Ammon's horn (tissue), 1 donor: ENCODE measurements at regions not wholly inside any gene's neighbourhood (a gene's known extent, or its start where the extent isn't known, plus 50 kb on each side); places are given as distances from the start of the nearest gene placed in this dataset.

Source experiments
- DNase-seq: peaks from one replicate; pipeline ENCODE4 v3.0.0-alpha.2; 2016; ENCODE audit warnings: low spot score

DNA sequence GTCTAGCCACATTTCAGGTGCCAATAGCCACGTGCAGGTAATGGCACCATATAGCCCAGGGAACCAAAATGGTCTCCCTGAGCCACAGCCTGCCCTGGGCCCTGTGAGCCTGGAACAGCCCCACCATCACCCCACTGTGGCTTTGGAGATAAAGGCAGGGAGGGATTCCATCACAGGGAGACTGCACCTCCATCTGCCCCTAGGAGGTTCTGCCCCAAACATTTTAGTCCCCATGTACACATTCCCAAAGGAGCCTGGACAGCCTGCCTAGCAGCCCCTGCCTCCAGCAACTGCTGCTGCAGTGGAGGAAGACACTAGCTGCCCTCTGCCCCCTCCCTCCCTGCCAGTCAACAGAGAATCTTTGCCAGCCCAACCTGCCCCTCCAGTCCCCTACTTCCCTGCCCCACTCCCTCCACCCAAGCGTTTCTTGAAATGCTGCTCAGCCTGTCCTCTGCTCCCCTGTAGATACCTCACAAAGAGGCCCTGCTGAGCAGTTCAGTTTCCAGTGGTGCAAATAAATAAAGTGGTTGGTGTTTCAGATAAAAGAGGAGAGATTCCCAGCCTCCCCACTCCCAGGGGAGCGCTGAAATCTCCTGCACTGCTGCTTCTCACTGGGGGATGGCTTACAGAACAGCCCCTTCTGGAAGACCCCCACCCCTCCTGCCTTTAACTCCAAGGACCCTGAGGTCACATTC is 921.8 kb downstream of the UQCRFS1 start:
- DNase-seq = no peak

DNA sequence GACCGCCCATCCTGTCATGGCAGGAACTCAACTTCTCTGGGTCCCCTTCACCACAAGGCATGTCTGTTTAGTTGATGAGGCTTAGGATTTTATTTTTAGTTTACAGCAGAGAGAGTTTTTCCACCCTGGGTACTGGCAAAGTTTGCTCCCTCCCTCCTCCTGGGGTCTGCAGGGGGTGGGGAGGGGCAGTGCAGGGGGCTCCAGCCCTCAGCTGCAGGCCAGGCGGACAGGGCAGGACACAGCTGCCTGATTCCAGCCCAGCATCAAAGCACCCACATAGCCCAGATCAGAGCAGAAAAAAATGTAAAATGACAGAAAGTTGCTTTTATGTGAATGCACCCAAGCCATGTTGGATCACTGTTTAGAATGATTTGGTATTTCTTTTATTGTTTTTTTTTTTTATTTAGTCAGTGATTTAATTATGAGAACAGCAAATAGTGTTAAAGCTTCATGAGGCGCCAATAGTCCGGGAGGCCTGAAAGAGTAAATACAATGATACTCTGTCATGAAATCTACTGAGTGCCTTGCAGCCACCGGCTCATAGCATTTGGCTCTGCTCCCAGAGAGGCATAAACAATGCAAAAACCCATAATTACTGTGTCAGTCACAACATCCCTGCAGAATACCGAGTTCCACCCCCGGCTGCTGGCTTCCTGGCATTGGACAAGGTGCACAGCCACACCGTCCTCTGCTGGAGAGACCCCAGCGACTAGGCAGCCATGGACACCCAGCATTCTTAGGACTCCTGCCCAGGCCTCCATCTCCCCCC is 923.5 kb downstream of the UQCRFS1 start:
- peak; percentile 88 for DNase-seq

DNA sequence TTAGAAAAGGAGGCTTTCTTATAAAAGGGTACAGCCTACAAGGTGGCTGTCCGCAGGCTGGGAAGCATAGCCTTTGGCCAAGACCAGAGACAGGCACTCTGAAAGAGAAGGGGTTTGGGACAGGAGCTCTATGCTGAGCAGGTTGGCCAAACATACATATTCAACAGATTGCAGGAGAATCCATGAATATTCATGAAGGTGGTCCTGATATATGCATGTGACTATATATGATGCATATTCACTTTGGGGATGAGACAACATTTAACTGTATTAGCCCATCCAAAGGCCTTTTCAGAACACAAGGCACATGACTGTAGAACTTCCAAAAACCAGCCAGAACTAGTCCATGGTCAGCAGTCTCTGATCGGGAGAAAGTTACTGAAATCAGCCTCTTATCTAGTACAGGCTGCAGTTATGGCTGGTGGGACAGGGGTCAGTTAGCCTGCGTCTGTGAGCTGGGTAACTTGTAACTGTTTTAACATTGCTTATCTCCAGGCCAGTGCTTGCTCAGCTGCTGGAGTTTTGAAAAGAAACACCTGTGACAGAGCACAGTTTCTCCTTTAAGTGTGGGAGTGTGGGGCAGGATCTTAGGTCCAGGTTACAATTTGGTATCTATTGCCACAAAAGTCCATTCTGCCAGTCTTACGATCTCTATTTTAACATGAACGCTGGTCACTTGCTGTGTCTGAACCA is 924.2 kb downstream of the UQCRFS1 start:
- no peak for DNase-seq

DNA sequence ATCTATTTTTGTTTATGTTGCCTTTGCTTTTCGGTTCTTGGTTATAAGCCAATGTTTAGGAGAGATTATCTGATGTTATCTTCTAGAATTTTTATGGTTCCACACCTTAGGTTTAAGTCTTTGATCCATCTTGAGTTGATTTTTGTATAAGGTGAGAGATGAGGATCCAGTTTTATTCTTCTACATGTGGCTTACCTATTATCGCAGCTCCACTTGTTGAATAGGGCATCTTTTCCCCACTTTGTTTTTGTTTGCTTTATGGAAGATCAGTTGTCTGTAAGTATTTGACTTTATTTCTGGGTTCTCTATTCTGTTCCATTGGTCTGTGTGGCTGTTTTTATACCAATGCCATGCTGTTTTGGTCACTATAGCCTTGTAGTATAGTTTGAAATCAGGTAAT is 927.0 kb downstream of the UQCRFS1 start:
- no peak for DNase-seq

DNA sequence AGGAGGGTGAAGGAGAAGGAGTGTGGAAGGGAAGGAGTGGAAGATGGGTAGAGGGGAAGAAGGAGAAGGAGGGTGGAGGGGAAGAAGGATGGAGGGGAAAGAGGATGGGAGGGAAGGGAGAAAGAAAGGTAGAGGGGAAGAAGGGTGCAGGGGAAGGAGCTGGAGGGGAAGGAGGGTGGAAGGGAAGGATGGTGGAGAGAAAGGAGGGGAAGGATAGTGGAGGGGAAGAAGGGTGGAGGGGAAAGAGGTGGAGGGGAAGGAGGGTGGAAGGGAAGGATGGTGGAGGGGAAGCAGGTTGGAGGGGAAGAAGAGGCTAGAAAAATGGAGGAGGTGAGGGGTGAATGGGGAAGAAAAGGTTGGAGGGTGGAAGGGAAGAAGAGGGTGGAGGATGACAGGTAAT is 927.9 kb downstream of the UQCRFS1 start:
- DNase-seq = no peak

DNA sequence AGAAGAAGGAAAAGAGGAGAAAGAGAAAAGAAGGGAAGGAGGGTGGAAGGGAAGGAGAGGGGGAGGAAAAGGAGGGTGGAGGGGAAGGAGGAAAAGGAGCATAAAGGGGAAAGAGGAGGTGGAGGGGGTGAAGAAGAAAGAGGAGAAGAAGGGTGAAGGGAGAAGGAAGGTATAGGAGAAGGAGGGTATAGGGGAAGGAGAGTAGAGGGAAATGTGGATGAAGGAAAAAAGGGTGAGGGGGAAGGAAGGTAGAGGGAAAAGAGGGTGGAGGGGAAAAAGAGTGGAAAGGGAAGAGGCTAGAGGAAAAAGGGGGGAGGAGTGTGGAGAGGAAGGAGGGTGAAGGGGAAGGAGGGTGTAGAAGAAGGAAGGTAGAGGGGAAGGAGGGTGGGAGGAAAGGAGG is 928.6 kb downstream of the UQCRFS1 start:
- no peak for DNase-seq

DNA sequence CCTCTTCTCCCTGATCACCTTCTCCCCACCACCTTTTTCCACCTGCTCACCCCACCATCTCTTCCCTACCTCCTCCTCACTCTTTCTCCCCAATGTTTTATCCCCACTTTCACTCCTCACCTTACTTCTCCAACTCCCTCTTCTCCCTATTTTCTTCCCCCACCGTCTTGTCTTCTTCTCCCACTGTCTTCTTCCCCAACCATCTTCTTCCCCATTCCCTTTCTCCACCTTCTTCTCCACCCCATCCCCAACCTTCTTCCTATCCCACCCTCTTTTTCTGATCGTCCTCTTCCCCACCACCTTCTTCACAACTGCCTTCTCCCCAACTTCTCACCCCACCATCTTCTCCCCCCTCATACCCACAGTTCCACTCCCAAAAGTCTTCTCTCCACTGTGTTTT is 929.4 kb downstream of the UQCRFS1 start:
- no peak for DNase-seq

DNA sequence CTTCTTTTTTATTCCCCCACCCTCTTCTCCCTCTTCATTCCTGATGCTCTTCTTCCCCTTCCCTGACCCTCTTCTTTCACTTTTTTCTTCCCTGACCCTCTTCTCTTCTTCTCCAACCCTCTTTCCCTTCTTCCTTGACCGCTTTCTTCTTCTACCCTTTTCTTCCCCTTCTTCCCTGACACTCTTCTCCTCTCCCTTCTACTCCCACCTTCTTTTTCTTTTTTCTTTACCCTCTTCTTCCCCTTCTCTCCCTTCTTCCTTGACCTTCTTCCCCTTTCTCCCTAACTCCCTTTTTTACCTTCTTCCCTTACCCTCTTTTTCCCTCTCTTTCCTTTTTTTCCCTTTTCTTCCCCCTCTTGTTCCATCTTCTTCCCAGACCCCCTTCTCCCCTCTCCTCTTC is 931.3 kb downstream of the UQCRFS1 start:
- no peak for DNase-seq

DNA sequence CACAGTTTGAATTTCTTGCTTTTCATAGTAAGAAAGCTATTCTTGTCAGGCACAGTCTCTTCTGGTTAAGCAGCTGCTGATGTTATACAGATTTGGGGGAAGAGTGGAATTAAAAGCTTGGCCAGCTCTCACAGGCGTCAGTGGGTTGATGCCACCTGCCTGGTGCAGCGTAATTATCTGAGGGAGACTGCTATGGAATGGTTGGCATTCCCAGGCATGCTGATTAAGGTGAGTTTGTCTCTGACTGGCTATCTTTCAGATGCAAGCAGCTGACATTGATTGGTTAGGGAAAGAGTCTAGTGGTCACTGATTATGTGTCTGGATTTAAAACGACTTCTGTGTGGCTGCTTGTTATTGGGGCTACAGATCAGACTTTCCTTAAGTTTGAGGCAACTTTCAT is 948.4 kb downstream of the UQCRFS1 start:
- DNase-seq = no peak

DNA sequence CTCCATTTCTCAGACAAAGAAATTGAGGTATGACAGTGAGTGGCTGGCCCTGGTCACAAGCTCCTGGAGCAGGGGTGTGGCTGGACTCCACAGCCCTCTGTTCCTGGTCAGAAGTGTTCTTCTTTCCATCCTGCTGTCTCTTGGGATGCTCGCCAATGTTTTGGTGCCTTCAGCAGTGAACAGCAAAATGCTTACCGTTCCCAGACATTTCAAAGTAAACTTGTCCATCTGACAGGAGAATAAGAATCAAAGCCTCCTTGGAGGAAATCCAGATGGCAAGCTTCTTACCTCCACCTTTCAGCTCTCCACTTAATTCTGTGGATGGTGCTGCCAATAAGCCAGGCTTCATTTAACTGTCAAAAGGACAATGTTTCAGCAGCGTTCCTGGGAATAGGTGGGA is 954.1 kb downstream of the UQCRFS1 start:
- no peak for DNase-seq

DNA sequence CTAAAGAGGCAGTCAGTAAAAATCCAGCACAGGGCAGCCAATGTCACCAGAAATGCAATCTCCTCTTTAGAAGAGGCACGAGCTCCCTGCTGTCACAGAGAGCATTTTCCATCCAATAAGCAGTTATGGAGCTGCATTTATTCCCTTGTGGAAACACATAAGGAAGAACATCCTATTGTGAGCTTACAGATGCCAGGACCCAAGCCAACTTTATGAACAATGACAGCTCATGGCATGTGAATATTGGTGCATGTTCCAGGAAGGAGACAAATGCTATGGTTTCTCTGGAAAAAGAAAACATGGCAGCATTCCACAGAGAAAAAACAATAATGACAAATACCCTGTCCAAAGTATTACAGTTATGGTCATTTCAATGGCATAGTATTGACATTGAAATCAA is 955.6 kb downstream of the UQCRFS1 start:
- DNase-seq = no peak

DNA sequence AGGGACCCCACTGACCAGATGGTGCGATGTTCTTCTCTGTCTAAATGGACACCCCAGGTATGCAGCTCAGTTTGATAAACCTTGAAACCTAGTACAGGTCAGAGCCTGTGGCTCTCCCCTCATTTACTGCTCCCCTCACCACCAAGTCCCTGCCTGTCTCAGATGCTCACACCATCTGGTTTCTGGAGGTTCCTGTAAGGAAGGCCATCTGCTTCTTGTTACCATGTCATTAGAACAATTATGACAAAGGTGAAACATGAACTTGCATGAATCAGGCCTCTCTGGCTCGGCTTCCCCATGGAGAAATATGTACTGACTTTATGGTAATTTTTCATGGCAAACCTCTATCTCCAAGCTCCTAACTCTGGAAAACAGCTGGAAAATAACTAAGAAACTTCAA is 965.7 kb downstream of the UQCRFS1 start:
- no peak for DNase-seq

DNA sequence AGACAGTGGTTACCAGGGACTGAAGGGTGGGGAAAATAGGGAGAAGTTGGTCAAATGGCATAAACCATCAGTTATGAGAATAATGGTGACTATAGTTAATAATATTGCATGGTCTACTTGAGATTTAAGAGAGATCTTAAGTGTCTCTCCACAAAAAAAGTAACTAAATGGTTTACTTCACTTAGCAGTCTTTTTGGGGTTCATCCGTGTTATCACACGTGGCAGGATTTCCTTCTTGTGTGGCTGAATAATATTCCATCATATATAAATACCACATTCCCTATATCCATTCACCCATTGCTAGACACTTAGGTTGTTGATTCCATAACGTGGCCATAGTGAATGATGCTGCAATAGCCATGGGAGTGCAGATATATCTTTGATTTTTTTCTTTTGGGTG is 967.0 kb downstream of the UQCRFS1 start:
- DNase-seq = no peak

DNA sequence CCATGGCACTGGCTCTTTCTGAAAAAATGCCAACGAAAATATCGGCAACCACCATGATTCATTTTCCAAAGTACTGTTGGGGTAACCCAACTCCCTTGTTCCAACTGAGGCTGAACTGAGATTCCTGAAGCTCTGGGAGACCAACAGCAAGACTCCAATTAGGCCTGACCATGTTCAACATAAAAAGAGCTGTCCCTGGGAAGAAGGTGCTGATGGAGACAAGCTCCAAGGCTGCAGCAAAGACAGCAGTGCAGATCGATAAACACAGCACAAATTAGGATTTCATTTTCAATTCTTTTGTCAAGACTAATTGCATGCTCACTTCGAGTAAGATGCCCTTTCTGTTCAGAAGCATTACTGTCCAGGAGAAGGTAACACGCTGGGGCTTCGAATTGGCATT is 968.0 kb downstream of the UQCRFS1 start:
- DNase-seq = no peak

DNA sequence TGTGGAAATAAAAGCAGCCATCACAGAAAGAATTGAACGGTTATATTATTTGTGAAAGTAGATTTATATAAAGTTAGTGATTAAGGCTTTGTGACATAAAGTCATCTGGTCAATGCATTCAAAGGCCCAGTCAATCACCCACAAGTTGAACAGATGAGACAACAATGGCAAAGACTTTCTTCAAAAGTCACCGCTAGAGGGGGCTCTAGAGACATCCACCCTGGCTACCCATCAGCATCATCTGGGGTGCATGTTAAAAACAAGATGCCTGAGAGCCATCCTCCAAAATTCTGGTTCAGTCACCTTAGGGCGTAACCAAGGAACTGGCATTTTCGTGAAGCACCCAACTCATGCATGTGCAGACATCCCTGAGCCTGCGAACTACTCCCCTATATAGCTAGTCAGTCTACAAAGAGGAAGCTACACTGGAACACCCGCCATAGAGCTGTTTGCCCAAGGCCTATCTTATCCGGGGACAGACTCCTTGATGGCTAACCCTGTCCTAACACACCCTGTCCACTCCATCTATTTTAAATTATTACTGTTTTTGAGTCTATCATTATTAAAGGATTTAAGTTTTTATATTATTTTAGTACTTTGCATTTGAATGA is 970.5 kb downstream of the UQCRFS1 start:
- peak; percentile 23 for DNase-seq

DNA sequence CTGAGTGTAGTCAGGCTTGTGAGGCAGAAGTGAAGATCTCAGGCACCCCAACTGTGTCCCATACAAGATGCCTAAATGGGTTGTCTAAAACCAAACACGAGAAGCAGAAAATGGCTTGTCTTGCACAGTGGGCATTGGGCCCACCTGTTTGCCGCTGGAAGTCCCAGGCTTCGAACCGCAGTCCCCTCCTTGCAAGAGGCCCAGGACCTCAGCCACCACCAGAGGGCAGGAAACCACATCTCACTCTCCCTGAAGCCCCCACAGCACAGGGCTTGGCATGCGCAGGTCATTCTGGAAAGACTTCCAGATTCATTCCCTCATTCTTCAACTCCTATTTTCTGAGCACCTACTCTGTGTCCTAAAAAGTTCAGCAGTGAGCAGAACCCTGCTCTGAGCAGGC is 973.7 kb downstream of the UQCRFS1 start:
- DNase-seq = no peak

DNA sequence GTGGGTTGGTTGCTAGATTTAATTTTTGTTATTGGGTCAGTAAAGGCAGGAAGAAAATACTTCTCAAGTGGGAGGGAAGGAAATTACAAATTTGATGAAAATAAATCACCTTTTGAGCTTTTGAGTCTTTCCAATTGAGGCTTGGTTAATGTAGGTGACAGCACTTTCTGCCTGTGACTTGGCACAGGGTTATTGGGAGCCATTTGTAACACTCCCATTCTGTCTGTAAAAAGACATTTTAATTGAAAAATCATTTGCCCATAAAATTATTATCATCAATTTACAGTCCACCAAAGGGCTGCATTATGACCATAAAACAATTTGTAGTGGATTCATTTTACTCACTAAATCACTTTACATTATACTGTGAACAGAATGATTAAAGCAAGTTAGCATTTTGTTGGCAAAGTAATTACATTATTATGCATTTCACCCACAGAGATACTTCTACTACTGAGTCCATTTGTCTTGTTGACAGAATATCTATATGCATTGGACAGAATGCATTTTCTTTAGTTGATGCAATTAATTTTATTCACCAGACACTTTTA is 974.6 kb downstream of the UQCRFS1 start:
- DNase-seq = no peak

DNA sequence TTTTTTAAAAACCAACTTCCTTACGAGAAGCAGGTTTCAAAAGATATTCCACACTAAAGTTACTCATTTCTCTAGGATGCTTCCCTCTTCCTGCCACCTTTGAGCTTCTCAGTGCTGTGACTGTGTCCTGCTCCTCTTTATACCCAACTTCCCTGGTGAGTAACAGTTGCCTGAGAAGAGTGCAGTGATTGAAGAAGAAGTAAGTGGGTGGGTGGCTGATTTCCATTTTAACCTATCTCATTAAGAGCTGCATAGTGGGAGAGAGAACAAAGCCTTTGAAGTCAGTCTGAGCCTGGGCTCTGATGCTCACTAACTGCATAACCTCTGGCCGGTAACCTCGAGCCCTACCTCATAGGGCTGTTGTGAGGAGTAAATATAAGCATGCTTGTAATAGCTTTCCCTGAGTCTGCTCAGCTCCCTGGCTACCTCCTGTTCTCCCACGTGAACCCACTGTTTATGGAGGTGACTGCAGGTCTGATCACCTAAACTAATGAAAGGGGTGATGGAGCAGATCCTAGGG is 977.3 kb downstream of the UQCRFS1 start:
- no peak for DNase-seq

DNA sequence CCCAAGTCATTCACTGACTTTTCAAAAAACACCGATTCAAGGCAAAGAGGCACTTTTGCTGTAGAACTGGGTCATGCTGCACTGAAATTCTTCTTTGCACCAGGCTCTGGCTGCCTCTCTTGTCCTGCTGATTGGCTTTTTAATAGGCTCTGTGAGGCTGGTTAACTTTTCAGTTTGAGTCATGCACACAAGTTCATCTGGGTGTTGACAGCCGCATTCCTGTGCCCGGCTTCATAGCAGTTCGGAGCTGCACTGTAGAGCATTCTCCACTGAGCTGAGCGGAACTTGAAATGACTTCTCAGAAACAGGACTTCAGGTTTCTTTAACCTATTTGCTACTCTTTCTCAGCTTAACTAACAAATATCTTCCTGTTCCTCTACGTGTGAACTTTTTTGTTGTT is 978.3 kb downstream of the UQCRFS1 start:
- no peak for DNase-seq

DNA sequence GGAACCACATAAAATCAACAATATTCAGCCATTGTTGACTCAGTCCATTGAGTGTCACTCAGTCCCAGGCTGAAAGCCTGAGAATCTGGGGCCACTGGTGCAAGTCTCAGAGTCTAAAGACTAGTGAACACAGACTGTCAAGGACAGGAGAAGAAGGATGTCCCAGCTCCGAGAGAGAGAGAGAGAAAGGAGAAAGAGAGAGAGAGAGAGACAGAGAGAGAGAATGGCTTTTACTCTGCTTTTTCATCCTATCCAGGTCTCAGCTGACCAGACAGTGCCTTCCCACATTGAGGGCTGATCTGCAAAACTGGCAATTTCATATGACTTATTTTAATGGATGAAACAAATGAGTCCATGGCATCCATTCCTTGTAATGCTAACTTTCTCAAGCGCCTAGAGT is 984.1 kb downstream of the UQCRFS1 start:
- DNase-seq = no peak

DNA sequence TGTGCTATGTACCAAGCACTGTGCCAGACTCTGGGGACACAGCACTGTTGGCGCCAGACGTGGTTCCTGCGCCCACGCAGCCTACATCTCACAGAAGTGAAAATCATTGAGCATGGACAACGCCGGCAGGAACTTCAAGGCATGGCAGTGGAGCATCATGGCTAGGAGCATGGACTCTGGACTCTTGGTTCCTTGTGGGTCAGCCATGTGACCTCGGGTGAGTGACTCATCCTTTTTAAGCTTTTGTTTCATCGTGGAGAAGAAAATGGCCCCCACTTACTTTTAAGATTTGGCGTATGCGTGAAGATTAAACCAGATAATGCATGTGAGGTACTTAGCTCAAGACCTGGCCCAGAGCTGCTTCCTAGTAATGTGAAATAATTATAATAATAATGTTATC is 988.5 kb downstream of the UQCRFS1 start:
- no peak for DNase-seq

DNA sequence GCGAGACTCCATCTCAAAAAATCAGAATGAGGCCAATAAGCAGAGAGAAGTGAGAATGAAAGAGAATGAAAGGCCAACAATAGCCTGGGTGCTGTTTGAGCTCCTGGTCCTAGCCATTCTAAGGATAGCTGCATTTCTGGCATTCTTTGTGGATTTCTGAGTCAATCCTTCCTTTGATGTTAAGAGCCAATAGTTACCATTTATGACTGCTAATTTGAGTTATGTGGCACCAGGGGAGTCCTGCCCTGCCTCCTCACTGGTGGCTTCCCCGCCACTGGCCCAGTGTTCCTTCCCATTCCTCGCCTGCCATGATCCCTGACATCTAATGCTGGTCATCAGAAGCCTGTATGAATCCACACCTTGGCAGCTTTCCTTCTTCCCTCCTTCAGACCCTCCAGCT is 991.2 kb downstream of the UQCRFS1 start:
- no peak for DNase-seq
